GM12872 (cell line): ENCODE measurements at regions not wholly inside any gene's neighbourhood (a gene's known extent, or its start where the extent isn't known, plus 50 kb on each side); places are given as distances from the start of the nearest gene placed in this dataset.

Source experiments
- TF ChIP-seq, protein P1 (sequence below): IDR thresholded peaks from 3 replicates; pipeline ENCODE4 v1.5.1; 2011; ENCODE audit warnings: low read depth, mild to moderate bottlenecking, low read length, moderate library complexity; ENCODE audit not compliant: insufficient read depth

DNA sequence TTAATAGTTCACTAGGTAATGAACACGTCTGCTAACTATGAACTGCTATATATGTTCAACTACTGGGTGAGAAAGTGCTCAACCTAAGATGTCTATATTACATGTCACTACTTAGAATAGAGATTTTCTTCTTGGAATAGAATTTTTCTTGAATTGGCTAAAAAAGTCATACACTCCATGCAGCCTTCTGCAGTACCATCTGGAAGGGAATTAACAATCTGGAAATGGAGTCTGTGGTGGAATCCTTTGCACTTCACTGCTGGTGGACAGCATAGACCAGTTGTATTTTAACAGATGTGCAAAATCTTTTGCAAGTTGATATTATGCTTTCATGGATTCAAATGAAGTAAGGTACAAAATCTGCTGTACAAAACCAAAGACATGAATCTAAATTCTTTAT is 799.6 kb downstream of the KCNJ3 start:
- TF ChIP-seq, protein P1, sequence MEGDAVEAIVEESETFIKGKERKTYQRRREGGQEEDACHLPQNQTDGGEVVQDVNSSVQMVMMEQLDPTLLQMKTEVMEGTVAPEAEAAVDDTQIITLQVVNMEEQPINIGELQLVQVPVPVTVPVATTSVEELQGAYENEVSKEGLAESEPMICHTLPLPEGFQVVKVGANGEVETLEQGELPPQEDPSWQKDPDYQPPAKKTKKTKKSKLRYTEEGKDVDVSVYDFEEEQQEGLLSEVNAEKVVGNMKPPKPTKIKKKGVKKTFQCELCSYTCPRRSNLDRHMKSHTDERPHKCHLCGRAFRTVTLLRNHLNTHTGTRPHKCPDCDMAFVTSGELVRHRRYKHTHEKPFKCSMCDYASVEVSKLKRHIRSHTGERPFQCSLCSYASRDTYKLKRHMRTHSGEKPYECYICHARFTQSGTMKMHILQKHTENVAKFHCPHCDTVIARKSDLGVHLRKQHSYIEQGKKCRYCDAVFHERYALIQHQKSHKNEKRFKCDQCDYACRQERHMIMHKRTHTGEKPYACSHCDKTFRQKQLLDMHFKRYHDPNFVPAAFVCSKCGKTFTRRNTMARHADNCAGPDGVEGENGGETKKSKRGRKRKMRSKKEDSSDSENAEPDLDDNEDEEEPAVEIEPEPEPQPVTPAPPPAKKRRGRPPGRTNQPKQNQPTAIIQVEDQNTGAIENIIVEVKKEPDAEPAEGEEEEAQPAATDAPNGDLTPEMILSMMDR, result no peak

DNA sequence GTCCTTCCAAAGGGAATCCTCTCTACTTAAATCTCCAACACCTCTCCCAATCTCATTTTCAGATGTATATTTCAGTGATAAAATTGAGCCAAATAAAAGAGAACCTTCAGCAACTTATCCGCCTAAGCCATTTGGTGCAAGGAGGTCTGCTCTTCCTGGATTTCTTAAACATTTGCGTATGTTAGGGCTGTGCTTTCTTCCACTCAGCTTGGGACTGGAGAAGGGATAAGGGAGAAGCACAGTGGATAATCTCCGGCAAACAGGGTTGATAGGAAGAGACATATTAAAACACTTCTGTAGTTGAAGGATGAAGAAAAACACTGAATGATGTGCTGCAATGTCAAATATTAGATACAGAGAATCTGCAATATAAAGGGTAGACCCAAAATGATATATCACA is 796.2 kb downstream of the KCNJ3 start:
- TF ChIP-seq, protein P1, result no peak

DNA sequence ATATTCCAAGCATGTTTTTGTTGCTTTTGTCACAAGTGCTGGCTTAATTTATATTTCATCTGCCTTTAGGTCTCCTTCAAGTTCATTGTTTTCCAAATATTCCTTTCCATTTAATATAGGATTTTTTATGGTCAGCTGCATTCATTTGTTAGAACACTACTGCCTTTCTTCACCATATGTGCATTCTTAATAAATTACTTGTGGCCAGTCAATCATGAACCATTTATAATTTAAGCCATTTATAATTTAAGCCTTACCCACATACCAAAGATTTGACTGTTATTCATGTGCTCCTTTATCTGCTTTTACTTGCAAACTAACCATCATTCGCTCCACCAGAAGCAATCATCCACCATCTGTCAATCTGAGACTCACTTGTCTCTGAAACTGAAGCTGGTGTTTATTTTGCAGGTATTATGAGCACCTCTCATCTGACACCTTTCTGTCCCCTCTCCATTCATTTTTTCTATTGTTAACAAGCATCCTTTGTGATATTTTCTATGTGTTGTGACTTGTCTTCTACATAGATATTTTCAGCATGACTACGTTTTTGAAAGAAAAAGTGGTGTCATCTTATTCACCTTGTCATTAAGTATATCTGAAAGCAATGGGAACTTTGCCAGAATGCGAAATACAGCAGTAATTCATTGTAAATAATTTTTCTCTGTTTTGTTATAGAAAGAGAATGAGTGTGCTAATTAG is 786.8 kb downstream of the KCNJ3 start:
- TF ChIP-seq, protein P1, result no peak

DNA sequence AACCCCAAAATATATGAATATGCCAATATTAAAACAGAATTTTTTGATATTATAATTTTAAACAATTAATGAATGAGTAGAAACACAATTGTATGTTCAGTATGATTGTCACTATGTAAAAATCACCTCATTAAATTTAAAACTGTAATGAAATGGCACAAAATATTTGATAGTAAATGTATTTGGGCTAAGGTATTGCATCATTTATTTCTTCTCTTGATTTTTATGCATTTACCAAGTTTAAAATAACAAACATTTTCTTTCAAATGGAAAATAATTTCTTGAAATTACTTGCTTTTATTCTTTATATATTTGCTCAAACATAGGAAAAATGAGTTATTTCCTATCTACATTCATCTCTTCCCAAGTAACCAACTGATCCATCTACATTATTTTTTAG is 782.6 kb downstream of the KCNJ3 start:
- TF ChIP-seq, protein P1, result no peak

DNA sequence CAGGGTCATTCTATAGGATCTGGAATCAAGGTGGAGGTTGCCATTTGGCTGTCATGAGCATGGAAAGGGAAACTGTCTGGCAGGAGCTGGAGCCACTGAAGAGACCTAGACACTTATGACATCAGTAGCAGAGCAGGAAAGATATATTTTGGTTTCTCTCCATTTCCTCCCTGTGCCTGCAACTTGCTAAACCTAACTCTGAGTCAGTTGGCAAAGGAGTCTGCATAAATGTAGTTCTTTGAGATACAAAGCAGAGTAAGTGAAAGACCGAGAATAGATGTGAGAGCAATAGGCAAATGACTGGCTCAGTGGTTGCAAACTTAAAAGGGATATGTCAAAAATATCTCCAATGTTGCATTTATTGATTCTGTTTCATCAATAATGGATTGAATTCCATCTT is 757.7 kb downstream of the KCNJ3 start:
- TF ChIP-seq, protein P1, result no peak

DNA sequence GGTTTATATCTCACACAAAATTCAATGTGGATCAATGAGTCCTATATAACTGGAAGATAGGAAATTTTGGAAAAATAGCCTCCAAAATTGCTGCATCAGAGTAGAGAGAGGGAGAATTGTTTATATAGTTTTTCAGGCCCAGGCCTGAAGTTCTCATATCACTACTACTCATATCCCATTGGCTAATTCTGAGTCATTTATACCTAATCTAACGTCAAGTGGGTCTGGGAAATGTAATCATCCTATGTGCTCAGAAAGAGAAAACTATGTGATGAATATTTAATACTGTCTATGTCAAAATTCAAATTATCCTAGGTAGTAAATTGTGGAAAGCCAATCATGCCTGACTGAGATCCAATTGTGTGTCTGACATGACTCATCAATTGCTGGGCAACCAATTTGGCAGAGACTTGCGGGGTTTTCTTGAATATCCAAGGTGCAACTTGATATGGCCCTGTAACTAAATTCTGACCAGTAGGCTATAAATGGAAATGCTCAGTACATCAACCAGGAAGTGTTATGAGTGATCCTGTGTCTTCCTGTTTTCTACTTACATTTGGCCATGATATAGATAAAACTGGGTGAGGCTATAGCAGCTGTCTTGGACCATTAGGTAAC is 744.4 kb downstream of the KCNJ3 start:
- TF ChIP-seq, protein P1, result no peak

DNA sequence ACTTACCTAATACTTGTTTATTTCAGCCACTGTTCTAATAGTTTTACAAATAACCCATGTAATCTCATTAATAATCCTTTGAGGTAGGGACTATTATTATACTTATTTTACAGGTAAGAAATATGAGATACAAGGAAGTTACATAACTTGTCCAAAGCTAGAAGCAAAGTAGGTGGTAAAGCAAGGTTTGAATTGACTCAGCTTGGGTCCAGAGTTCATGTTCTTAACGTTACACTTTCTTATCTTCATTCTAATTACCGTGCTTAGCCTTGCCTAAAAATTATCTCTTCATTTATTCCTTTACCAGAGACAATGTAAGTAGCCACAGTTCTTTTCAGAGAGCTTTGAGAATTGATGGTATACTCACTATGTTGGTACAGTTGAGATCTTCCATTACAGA is 743.6 kb downstream of the KCNJ3 start:
- TF ChIP-seq, protein P1, result no peak
